ENCODE measurements at regions not wholly inside any gene's neighbourhood (a gene's known extent, or its start where the extent isn't known, plus 50 kb on each side); places are given as distances from the start of the nearest gene placed in this dataset.
A peak's percentile ranks its signal among the peaks of the same experiment; 100 is the strongest.

DNA sequence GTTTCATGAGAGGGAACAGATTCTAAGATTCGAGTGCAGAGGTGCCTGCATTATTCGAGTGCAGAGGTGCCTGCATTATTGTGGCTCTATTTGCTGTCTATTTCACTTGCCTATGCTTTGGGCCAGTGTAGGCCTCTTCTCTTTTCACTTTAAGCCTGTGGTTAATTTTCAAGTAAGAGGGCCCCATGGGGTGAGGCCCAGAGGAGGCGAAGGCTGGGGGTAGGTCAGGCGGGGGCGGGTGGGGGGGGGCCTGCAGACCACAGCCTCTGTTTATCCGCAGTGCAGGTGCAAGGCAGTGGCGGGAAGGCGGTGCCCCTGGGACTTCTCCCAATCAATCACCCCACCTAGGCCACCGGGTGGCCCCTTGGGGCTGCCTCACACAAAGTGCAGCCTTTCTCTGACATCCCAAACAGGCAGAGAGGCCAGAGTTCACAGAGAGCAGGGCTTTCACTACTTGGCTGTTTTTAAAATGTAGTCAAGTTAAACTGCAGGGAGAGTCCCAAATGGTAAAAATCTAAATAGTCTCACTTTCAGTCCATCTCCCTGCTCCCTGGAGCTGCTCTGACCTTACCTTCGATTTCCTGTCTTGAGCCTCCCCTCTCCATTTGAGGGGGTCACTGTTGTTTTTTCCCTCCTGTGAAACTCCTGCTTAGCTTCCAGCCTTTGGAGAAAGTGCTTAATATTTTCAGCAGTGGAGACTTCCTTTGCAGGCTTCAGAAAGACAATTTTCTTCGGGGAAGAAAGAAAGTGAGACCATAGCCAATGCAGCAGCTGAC, 249.0 kb downstream of the DLEU7 start:
- TF ChIP-seq POLR2A (IDR thresholded peaks at IDR 0.05; ENCODE audit: low read depth, low read length) = no peak
- 0 out of 2 replicates have a peak, but pooled peaks have one; percentile 15 for TF ChIP-seq POLR2AphosphoS5 (IDR thresholded peaks at IDR 0.05; ENCODE audit: low read depth, low read length)
- 0 out of 2 replicates have a peak, but pooled peaks have one; percentile 62 for TF ChIP-seq POU2F2 (IDR thresholded peaks at IDR 0.05; ENCODE audit: low read depth, low read length)
- no peak for TF ChIP-seq TAF1 (IDR thresholded peaks at IDR 0.05; ENCODE audit: low read depth, low read length)
- TF ChIP-seq SPI1 (IDR thresholded peaks at IDR 0.05; ENCODE audit: low read depth, low read length) = no peak
- TF ChIP-seq PAX5 (IDR thresholded peaks at IDR 0.05; ENCODE audit: insufficient read depth, low read length, severe bottlenecking) = no peak

Measured in GM12891 (cell line).